Fibroblast of skin of abdomen (primary cell): ENCODE measurements at regions not wholly inside any gene's neighbourhood (a gene's known extent, or its start where the extent isn't known, plus 50 kb on each side); places are given as distances from the start of the nearest gene placed in this dataset.
"Not testable (repeated sequence)": the region's sequence is repeated elsewhere in the genome, so short reads cannot be mapped to it uniquely, and the experiment has no call there.

Source experiments
- DNase-seq: peaks from one replicate; pipeline ENCODE4 v3.0.0-alpha.2; 2013

DNA sequence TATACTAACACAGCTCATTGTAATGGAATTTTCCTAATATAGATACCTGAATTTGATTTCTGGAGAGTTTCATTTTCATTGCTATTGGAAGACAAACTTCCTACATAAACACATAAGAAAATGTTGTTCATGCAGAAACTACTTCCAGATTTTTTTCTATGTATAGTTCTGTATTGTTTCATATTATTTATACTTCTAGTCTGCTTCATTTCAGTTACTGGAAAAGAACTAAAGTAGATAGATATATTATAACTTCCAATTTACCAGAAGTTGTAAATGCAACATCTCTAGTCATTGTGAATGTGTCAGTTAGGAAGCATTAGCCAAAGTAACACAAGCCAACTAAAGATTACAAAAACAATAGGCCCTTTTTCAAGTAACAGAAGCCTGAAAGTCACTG, 147.3 kb upstream of the ZNF385D start:
- no peak for DNase-seq

DNA sequence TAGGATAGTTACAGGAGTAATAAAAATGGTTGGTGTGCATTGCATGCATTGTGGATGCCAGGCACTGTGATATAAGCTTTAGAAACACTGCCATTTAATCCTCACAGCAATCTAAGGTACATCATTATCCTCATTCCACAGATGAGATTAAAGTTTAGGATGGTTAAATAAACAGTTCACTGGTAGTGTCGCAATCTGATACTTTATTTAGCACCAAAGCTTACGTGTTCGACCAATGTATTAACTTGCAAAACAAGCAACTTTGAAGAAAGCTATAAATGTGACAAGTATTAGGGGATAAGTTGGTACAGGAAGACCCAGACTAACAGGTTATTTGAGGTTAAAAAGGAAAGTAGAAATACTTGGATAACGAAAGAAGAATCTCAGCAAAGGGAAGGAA, 150.5 kb upstream of the ZNF385D start:
- no peak for DNase-seq

DNA sequence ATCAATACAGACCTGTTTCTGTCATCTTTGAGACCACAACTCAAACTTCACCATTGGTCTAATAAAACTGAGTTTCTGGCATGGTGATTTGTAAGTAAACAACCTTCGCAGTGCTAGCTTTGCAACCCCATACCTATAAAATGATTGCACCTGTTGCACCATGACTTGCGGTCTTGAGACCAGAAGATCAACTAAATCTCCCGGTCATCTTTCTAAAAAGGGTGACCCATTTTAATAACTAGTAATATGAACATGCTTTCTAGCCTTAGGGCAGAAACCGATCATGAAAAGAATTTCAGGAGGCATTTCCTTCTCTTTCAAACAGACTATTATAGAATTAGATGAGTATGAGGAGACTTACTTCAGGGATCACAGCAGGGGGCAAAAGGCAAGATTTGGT, 151.9 kb upstream of the ZNF385D start:
- DNase-seq, result no peak

DNA sequence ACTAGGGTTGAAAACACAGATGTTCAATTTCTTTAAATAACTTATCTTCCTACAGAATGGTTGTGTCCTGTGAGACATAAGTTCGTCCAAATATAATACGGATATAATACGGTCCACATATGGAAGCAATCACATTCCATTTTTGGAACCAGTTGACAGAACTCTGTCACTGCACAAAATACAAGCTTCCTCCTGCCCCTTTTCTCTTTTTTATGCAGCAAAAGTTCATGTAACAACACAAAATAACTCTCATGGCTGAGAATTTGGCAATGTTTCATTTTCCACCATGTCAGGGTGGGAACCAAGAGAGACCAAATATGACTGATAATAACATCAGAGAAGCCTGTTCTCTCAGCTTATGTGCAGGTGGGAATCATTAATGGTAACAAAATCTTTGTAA, 158.1 kb upstream of the ZNF385D start:
- DNase-seq, result no peak

GRCh38 chr3:21912711-21913110, 161.7 kb upstream of the ZNF385D start:
- DNase-seq, result peak; percentile 87

- DNase-seq, result peak; percentile 74
Measured at GRCh38 chr3:21913791-21914190, 162.8 kb upstream of the ZNF385D start.

- DNase-seq, result no peak
Measured at GRCh38 chr3:21914451-21914850, 163.4 kb upstream of the ZNF385D start.

GRCh38 chr3:21919383-21919782, 168.4 kb upstream of the ZNF385D start:
- no peak for DNase-seq

- peak; percentile 91 for DNase-seq
Measured at GRCh38 chr3:21920421-21920861, 169.4 kb upstream of the ZNF385D start.

- peak; percentile 21 for DNase-seq
Measured at GRCh38 chr3:21923156-21923555, 172.1 kb upstream of the ZNF385D start.

DNA sequence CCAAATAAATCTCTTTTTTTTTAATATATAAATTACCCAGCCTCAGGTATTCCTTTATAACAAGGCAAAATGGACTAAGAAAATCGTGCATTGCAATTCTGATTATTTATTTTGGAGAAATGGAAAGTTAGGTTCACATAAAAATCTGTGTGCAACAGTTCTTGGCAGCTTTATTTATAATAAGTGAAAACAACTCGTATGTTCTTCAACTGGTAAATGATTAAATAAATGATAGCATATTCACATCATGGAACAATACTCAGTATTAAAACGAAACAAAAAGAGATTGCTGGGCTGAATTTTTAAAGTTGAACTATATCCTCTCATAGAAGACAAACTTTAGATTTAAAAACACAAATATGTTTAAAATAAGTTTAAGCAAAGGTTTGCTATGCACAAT, 176.3 kb upstream of the ZNF385D start:
- no peak for DNase-seq

DNA sequence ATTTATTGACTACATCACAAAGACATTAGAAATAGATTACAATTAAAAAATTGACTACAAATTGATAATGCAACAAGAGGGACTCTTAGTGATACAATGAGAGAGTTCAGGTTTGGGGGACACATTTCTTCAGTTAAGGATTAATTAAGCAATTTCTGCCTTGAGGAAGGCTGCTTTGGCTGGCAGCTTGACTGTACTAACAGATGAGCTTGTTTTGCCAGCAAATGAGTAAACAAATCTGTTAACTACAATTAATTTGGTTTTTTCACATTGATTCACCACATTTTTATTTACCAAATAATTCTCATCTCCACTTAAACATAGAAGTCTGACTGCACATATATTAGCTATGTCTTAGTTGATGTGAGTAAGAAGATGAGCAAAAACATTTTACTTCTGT, 183.6 kb upstream of the ZNF385D start:
- DNase-seq, result no peak

- DNase-seq, result no peak
Measured at GRCh38 chr3:21936207-21936606, 185.2 kb upstream of the ZNF385D start.

DNA sequence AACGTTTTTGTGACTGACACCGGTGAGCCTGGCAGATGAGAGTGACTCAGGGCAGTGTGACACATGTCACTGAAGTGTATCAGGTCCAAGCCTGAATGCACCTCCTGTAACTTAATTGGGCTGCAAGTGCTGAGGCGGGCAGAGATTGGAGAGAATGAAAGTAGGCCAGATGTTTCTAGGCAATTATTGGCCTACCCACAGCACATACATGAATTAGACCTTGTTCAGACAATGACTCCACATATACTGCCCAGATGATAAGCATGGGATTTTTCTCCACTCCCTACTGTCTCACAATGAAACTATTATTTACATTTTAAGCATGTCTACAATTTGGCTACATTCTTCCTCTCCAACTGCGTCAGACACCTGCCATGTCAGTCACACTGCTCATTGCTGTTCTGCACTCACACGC, 187.3 kb upstream of the ZNF385D start:
- DNase-seq, result no peak

DNA sequence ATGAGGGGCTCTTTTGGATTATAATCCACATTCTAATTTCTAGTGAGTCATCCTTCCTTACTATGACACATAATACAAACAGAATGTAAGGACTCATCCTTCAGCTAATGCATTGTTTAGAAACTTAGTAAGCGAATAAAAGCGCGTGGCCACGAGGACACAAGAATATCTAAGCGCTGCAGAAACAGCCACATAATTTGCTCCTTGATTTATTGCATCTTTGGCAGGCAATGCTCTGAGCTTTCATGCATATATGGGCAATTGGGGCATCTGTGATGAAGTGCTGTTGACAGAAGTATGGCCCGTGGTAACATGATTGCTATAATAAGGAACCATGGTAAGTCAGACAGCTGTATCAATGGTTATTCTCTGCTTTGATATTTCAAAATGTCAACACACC, 191.3 kb upstream of the ZNF385D start:
- DNase-seq, result peak; percentile 98

- DNase-seq, result peak; percentile 57
Measured at GRCh38 chr3:21944251-21944650, 193.2 kb upstream of the ZNF385D start.

GRCh38 chr3:21952856-21953255, 201.8 kb upstream of the ZNF385D start:
- DNase-seq, result no peak

- DNase-seq, result peak; percentile 88
Measured at GRCh38 chr3:21954709-21955108, 203.7 kb upstream of the ZNF385D start.

DNA sequence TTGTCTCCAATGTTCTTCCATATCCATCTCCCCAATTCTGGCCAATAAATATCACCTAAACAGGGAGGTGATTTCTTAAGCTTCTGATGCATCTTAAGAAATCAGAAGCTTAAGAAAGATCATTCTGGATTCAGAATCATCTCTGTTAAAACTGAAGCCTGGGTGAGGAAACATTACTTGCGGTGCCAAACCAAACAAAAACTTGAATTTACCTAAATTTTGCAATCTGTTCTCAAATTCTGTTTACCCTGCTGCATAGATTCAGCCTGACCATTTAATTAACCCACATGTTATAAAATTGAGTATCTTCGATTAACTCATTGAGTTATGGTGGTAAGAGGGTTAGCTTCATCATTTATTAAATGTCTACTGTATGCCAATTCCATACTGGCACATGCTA, 204.4 kb upstream of the ZNF385D start:
- no peak for DNase-seq

DNA sequence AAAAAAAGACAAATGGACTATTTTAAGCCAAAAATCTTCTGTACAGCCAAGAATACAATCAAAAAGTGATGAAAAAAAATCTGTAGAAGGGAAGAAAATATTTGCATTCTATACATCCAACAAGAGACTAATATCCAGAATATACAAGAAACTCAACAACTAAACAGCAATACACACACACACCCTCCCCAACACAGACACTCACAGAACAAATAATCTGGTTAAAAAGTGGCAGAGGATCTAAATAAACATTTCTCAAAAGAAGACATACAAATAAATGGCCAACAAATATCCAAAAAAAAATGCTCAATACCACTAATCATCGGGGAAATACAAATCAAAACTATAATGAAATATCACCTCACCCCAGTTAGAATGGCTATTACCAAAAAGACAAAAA, 209.0 kb upstream of the ZNF385D start:
- DNase-seq, result no peak

GRCh38 chr3:21962456-21962855, 211.4 kb upstream of the ZNF385D start:
- DNase-seq, result peak; percentile 63

DNA sequence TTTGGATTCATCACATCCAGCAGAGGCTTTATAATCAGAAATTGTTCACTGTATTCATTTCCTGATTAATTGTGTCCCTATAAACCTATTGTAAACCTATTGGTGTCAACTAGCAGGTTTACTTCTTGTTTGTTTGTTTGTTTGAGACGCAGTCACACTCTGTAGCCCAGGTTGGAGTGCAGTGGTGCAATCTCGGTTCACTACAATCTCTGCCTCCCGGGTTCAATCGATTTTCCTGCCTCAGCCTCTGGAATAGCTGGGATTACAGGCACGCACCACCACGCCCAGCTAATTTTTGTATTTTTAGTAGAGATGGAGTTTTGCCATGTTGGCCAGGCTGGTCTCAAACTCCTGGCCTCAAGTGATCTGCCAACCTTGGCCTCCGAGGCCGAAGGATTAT, 215.4 kb upstream of the ZNF385D start:
- DNase-seq, result not testable (repeated sequence)

- DNase-seq, result peak; percentile 65
Measured at GRCh38 chr3:21979706-21980105, 228.7 kb upstream of the ZNF385D start.

GRCh38 chr3:21989341-21990042, 238.5 kb upstream of the ZNF385D start:
- no peak for DNase-seq

GRCh38 chr3:21991061-21991460, 240.1 kb upstream of the ZNF385D start:
- no peak for DNase-seq
